ENCODE measurements at regions not wholly inside any gene's neighbourhood (a gene's known extent, or its start where the extent isn't known, plus 50 kb on each side); places are given as distances from the start of the nearest gene placed in this dataset.

DNA sequence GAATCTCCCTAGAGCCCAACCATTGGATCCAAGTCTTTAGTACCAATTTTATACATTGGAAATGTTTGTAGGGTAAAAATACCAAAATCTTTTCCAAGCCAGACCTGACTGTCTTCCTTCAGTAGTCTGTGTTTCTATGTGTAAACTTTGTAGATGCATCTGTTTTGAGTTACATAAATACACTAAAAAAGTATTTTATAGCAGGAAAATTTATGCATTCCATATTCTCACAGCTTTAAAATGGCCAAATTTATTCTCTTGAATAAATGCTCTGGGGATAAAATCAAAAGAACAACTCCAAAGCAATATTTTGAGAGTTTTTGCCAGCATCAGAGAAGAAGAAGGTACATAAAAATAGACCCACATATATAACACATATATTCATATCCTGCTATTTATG is 377.4 kb downstream of the PPP3CA start:
- TF ChIP-seq, protein P1, sequence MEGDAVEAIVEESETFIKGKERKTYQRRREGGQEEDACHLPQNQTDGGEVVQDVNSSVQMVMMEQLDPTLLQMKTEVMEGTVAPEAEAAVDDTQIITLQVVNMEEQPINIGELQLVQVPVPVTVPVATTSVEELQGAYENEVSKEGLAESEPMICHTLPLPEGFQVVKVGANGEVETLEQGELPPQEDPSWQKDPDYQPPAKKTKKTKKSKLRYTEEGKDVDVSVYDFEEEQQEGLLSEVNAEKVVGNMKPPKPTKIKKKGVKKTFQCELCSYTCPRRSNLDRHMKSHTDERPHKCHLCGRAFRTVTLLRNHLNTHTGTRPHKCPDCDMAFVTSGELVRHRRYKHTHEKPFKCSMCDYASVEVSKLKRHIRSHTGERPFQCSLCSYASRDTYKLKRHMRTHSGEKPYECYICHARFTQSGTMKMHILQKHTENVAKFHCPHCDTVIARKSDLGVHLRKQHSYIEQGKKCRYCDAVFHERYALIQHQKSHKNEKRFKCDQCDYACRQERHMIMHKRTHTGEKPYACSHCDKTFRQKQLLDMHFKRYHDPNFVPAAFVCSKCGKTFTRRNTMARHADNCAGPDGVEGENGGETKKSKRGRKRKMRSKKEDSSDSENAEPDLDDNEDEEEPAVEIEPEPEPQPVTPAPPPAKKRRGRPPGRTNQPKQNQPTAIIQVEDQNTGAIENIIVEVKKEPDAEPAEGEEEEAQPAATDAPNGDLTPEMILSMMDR (IDR thresholded peaks at IDR 0.05): no peak
- TF ChIP-seq POLR2A (IDR thresholded peaks at IDR 0.05) (no peak), EP300 (IDR thresholded peaks at IDR 0.05) (no peak), POLR2AphosphoS5 (IDR thresholded peaks at IDR 0.05) (no peak)

All from sigmoid colon (tissue), 4 donors.